K562 (cell line): ENCODE measurements at regions not wholly inside any gene's neighbourhood (a gene's known extent, or its start where the extent isn't known, plus 50 kb on each side); places are given as distances from the start of the nearest gene placed in this dataset.

Experiments used
- ATAC-seq: fragments of 200-7000 bp; cut with Tn5 transposase; 3 replicates; pipeline ENCODE4 v1.9.1; 2020; ENCODE audit warnings: moderate library complexity
- BruUV-seq: library from RNA; stranded (reverse); fragments of 400-500 nt; replicated peaks from 2 replicates; lab custom pipeline; 2021; lab: Mats Ljungman, UMichigan
- CTCF ChIA-PET: fragments of 300-600 bp; formaldehyde crosslinking; extraction: SDS; loops from one replicate; lab custom pipeline; 2021; ENCODE audit warnings: low intra/inter-chr PET ratio; lab: Yijun Ruan, JAX
- POLR2A ChIA-PET: fragments of 300-600, 350-650 bp; sonication (Branson Sonifier 250); formaldehyde crosslinking; extraction: SDS; loops from one replicate; lab custom pipeline; 2021; ENCODE audit warnings: antibody characterized with exemption, inconsistent platforms; lab: Yijun Ruan, JAX
- DNase-seq, 4 experiments: peaks; one replicate each; pipeline versions ENCODE4 v3.0.0 to v3.0.0-alpha.2; 2011 to 2018; ENCODE audit warnings: low spot score in 3 of 4, mixed read lengths in 3 of 4; ENCODE audit errors: extremely low read depth in 1 of 4
- FAIRE-seq: peaks from 2 replicates; lab custom pipeline; 2011; peaks lifted over from hg19 to GRCh38; lab: Jason Lieb, UNC
- H2AFZ ChIP-seq: 2 replicates; pipeline ENCODE4 v1.6.0; 2011; ENCODE audit warnings: low read depth, low read length, control low read depth, inconsistent platforms
- H3K27ac ChIP-seq: fragments of 200-600 bp; 3 replicates; pipeline ENCODE4 v1.8.0; 2011; ENCODE audit warnings: low read depth, mild to moderate bottlenecking, control low read depth, inconsistent platforms, low read length, moderate library complexity, mixed read lengths; ENCODE audit errors: extremely low read depth
- H3K27me3 ChIP-seq, 2 experiments: fragments of 300-600 bp in 1 of 2; 2 replicates in 1 of 2; 3 replicates in 1 of 2; pipeline versions ENCODE4 v1.6.0 to v1.8.0; 2011; ENCODE audit warnings: inconsistent platforms in 2 of 2, low read length in 2 of 2, mild to moderate bottlenecking in 1 of 2, mixed read lengths in 1 of 2, moderate library complexity in 1 of 2; ENCODE audit not compliant: control insufficient read depth in 2 of 2, insufficient read depth in 2 of 2
- H3K36me3 ChIP-seq: fragments of 300-600 bp; 3 replicates; pipeline ENCODE4 v1.8.0; 2011; ENCODE audit warnings: mild to moderate bottlenecking, low read length, inconsistent platforms; ENCODE audit not compliant: control insufficient read depth, insufficient read depth
- H3K4me1 ChIP-seq, 2 experiments: fragments of 200-600 bp in 1 of 2; replicated peaks in 1 of 2; 2 replicates in 1 of 2; 3 replicates in 1 of 2; pipeline versions ENCODE4 v1.5.1 to v1.8.0; 2011; ENCODE audit warnings: inconsistent platforms in 2 of 2, low read length in 2 of 2, mild to moderate bottlenecking in 1 of 2, mixed read lengths in 1 of 2, moderate library complexity in 1 of 2; ENCODE audit not compliant: control insufficient read depth in 2 of 2, insufficient read depth in 2 of 2
- H3K4me2 ChIP-seq: 2 replicates; pipeline ENCODE4 v1.6.1; 2011; ENCODE audit warnings: low read length, control low read depth, inconsistent platforms, mixed read lengths; ENCODE audit not compliant: insufficient read depth
- H3K4me3 ChIP-seq: fragments of 200-600 bp; sonication (generic), shearing (Covaris generic); 2 replicates; pipeline ENCODE4 v1.5.1; 2016; ENCODE audit warnings: control low read depth, inconsistent platforms
- H3K79me2 ChIP-seq: fragments of 200-600 bp; 3 replicates; pipeline ENCODE4 v1.8.0; 2011; ENCODE audit warnings: low read length, inconsistent platforms; ENCODE audit not compliant: control insufficient read depth, insufficient read depth
- H3K9ac ChIP-seq, 2 experiments: 2 replicates each; pipeline versions ENCODE4 v1.6.0 to v1.6.1; 2011; ENCODE audit warnings: low read depth in 2 of 2, low read length in 2 of 2, control low read depth in 1 of 2, inconsistent platforms in 1 of 2, mild to moderate bottlenecking in 1 of 2, mixed read lengths in 1 of 2; ENCODE audit not compliant: insufficient read depth in 1 of 2
- H3K9me1 ChIP-seq: one replicate; pipeline ENCODE4 v1.6.0; 2011; ENCODE audit warnings: inconsistent platforms, mild to moderate bottlenecking, low read length, moderate library complexity; ENCODE audit not compliant: control insufficient read depth, insufficient read depth
- H3K9me3 ChIP-seq: replicated peaks from 2 replicates; pipeline ENCODE4 v1.5.1; 2011; ENCODE audit warnings: low read depth, low read length, inconsistent platforms; ENCODE audit not compliant: control insufficient read depth, insufficient read depth
- H4K20me1 ChIP-seq: replicated peaks from 2 replicates; pipeline ENCODE4 v1.6.1; 2011; ENCODE audit warnings: low read length, inconsistent platforms, mixed read lengths; ENCODE audit not compliant: control insufficient read depth, insufficient read depth
- ATF3 ChIP-seq, 2 experiments: fragments of 450-650 bp in 1 of 2; sonication (generic) in 1 of 2; formaldehyde crosslinking in 1 of 2; IDR thresholded peaks in 1 of 2; conservative IDR thresholded peaks in 1 of 2; 2 replicates each; pipeline versions ENCODE4 v1.6.1 to v1.8.1; 2016 to 2023; ENCODE audit warnings: mild to moderate bottlenecking in 2 of 2, moderate library complexity in 2 of 2, inconsistent platforms in 1 of 2, missing genetic modification reagents in 1 of 2
- BRF2 ChIP-seq: IDR thresholded peaks from 3 replicates; pipeline ENCODE4 v1.6.1; 2011; ENCODE audit warnings: borderline replicate concordance, mild to moderate bottlenecking; ENCODE audit not compliant: insufficient read length, insufficient read depth
- C11orf30 ChIP-seq: fragments of 450-650 bp; IDR thresholded peaks from 2 replicates; pipeline ENCODE4 v1.6.1; 2016; ENCODE audit warnings: low read depth, mild to moderate bottlenecking
- HDAC1 ChIP-seq, 2 experiments: fragments of 450-650 bp; IDR thresholded peaks; 2 replicates each; pipeline ENCODE4 v1.6.1; 2016 to 2017; ENCODE audit warnings: inconsistent platforms in 1 of 2, mild to moderate bottlenecking in 1 of 2, moderate library complexity in 1 of 2
- HEY1 ChIP-seq: fragments of 250-450 bp; sonication (Bioruptor Pico); IDR thresholded peaks from 2 replicates; pipeline ENCODE4 v1.5.0; 2020; ENCODE audit warnings: mild to moderate bottlenecking, moderate library complexity, borderline replicate concordance
- JUND ChIP-seq, 2 experiments: IDR thresholded peaks; 2 replicates in 1 of 2; 3 replicates in 1 of 2; pipeline ENCODE4 v1.6.1; 2011; ENCODE audit warnings: borderline replicate concordance in 2 of 2, low read depth in 2 of 2, low read length in 2 of 2, improper control_type of control experiment in 1 of 2, missing biosample characterization in 1 of 2, missing genetic modification characterization in 1 of 2, missing genetic modification reagents in 1 of 2
- MBD1 ChIP-seq: fragments of 250-450 bp; sonication (Bioruptor Pico); IDR thresholded peaks from 2 replicates; pipeline ENCODE4 v1.8.0; 2022; ENCODE audit warnings: inconsistent platforms
- NEUROD1 ChIP-seq: fragments of 150-350 bp; IDR thresholded peaks from 2 replicates; pipeline ENCODE4 v1.6.1; 2014; ENCODE audit warnings: borderline replicate concordance, low read length, low read depth; ENCODE audit not compliant: partially characterized antibody
- NFE2 ChIP-seq: IDR thresholded peaks from 2 replicates; pipeline ENCODE4 v1.6.1; 2014; ENCODE audit warnings: antibody characterized with exemption, low read depth
- NFXL1 ChIP-seq: fragments of 450-650 bp; formaldehyde crosslinking; IDR thresholded peaks from 2 replicates; pipeline ENCODE4 v1.4.0; 2021; ENCODE audit warnings: mild to moderate bottlenecking
- SMARCA4 ChIP-seq: fragments of 450-650 bp; IDR thresholded peaks from 2 replicates; pipeline ENCODE4 v1.6.1; 2016
- TRIM24 ChIP-seq, 2 experiments: fragments of 450-650 bp; IDR thresholded peaks; 2 replicates each; pipeline ENCODE4 v1.6.1; 2016
- ZKSCAN8 ChIP-seq: fragments of 200-800 bp; sonication (Bioruptor generic); IDR thresholded peaks from 2 replicates; pipeline ENCODE4 v1.6.1; 2016; ENCODE audit warnings: missing genetic modification characterization, missing compliant biosample characterization
- WGBS: fragments of 100-300 bp; shearing (Covaris generic); methylation state at CpG from one replicate; pipeline ENCODE4 v1.1.6; 2016; ENCODE audit warnings: low coverage, mixed read lengths; ENCODE audit not compliant: insufficient coverage; ENCODE audit errors: missing lambda C conversion rate; 5-methylcytosine and 5-hydroxymethylcytosine counted together
- in situ Hi-C: fragments of 300-500 bp; cut with MboI; formaldehyde crosslinking; loops from 4 replicates; pipeline ENCODE4 v1.15.0; 2018; ENCODE audit warnings: inconsistent platforms, mixed read lengths
- intact Hi-C: fragments of 100-400 bp; cut with micrococcal nuclease; formaldehyde crosslinking; loops from 2 replicates; pipeline ENCODE4 v1.14.2; 2022
- TF ChIP-seq, protein P1 (sequence below): fragments of 250-450 bp; sonication (Bioruptor Pico); IDR thresholded peaks from 2 replicates; pipeline ENCODE4 v1.4.0; 2020; ENCODE audit warnings: borderline replicate concordance

GRCh38 chr17:27973258-27974044 lies 69.0 kb upstream of the NLK start:
- H4K20me1 ChIP-seq: no peaks in the 10 kb centered on the region
- no peaks in the 10 kb centered on the region for H3K9me1 ChIP-seq
- H3K4me2 ChIP-seq: no peak overlapping the region
- H3K9me3 ChIP-seq: no peaks in the 10 kb centered on the region
- ATAC-seq (no peak), DNase-seq (no peak), FAIRE-seq (no peak)
- H3K9ac ChIP-seq: no peak overlapping the region
- no TSS peak for BruUV-seq
- 43% methylated on average over 5 of the region's 5 CpGs for WGBS
- H3K36me3 ChIP-seq: no peaks in the 10 kb centered on the region
- intact Hi-C loops (no loop called here), in situ Hi-C loops (no loop called here)
- H3K27me3 ChIP-seq: no peaks in the 10 kb centered on the region
- no peak overlapping the region for H3K4me3 ChIP-seq
- H2AFZ ChIP-seq: no peak overlapping the region; the same call in 1 of the 2 replicates
- H3K4me1 ChIP-seq: peaks cover 32 to 73% of the 10 kb centered on the region in 2 experiments
- H3K79me2 ChIP-seq: no peaks in the 10 kb centered on the region
- POLR2A ChIA-PET: interaction anchor here (0.9 kb wide), 1 partner anchor 282 kb away, joined by 3 read pairs; no protein-coding TSS in a partner anchor
- CTCF ChIA-PET: no interaction called here
- H3K27ac ChIP-seq: no peak overlapping the region
- TF ChIP-seq C11orf30 (peak; percentile 25; the same call in 1 of the 2 replicates), MBD1 (CRISPR knock-in tag) (no peak), TRIM24 (IDR thresholded peaks at IDR 0.05) (no peak), NFXL1 (CRISPR knock-in tag) (no peak), BRF2 (no peak), HEY1 (CRISPR knock-in tag) (no peak), NEUROD1 (no peak), HDAC1 (IDR thresholded peaks at IDR 0.05) (peak in 1 of 2 experiments; percentile 41; a peak in 1 of 4 replicates), JUND (IDR thresholded peaks at IDR 0.05; ENCODE audit: borderline replicate concordance, low read depth, low read length) (peak; percentile 86), JUND (tag; IDR thresholded peaks at IDR 0.05; ENCODE audit: borderline replicate concordance, low read depth, low read length) (peak; percentile 83; the same call in 2 of the 3 replicates), NFE2 (peak; percentile 10; the same call in 1 of the 2 replicates), ATF3 (IDR thresholded peaks at IDR 0.05) (peak; percentile 86), ATF3 (CRISPR knock-in tag; conservative IDR thresholded peaks at IDR 0.05) (no peak), SMARCA4 (peak; percentile 46; the same call in 1 of the 2 replicates), ZKSCAN8 (CRISPR knock-in tag) (no peak)
- TF ChIP-seq, protein P1, sequence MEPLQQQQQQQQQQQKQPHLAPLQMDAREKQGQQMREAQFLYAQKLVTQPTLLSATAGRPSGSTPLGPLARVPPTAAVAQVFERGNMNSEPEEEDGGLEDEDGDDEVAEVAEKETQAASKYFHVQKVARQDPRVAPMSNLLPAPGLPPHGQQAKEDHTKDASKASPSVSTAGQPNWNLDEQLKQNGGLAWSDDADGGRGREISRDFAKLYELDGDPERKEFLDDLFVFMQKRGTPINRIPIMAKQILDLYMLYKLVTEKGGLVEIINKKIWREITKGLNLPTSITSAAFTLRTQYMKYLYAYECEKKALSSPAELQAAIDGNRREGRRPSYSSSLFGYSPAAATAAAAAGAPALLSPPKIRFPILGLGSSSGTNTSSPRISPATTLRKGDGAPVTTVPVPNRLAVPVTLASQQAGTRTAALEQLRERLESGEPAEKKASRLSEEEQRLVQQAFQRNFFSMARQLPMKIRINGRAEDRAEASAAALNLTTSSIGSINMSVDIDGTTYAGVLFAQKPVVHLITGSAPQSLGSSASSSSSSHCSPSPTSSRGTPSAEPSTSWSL (CRISPR knock-in tag): no peak
